ENCODE measurements at regions not wholly inside any gene's neighbourhood (a gene's known extent, or its start where the extent isn't known, plus 50 kb on each side); places are given as distances from the start of the nearest gene placed in this dataset.
A peak's percentile ranks its signal among the peaks of the same experiment; 100 is the strongest.
"Not testable (repeated sequence)": the region's sequence is repeated elsewhere in the genome, so short reads cannot be mapped to it uniquely, and the experiment has no call there.

- intact Hi-C loops (cut with DNase I): no loop called here
- DNase-seq: no peak
Observed at GRCh38 chr5:63247651-63248050, 669.0 kb downstream of the LRRC70 start.

- no peak for DNase-seq
- intact Hi-C loops (cut with DNase I): no loop called here
Observed at GRCh38 chr5:63245271-63245670, 666.7 kb downstream of the LRRC70 start.

GRCh38 chr5:63240063-63240755 lies 661.6 kb downstream of the LRRC70 start:
- intact Hi-C loops (cut with DNase I): no loop called here
- no peak for DNase-seq

- intact Hi-C loops (cut with DNase I): no loop called here
- DNase-seq: no peak
Observed at GRCh38 chr5:63233911-63234310, 655.3 kb downstream of the LRRC70 start.

GRCh38 chr5:63233361-63233760 lies 654.7 kb downstream of the LRRC70 start:
- intact Hi-C loops (cut with DNase I): no loop called here
- DNase-seq: peak in 8 of 42 donors; percentile 3 to 39 (median 15)

GRCh38 chr5:63230754-63231153 lies 652.1 kb downstream of the LRRC70 start:
- intact Hi-C loops (cut with DNase I): no loop called here
- no peak for DNase-seq

- no peak for DNase-seq
- intact Hi-C loops (cut with DNase I): no loop called here
Observed at GRCh38 chr5:63228154-63228553, 649.5 kb downstream of the LRRC70 start.

- intact Hi-C loops (cut with DNase I): no loop called here
- no peak for DNase-seq
Observed at GRCh38 chr5:63220244-63220643, 641.6 kb downstream of the LRRC70 start.

- intact Hi-C loops (cut with DNase I): no loop called here
- no peak for DNase-seq
Observed at GRCh38 chr5:63217422-63217821, 638.8 kb downstream of the LRRC70 start.

- no peak for DNase-seq
- intact Hi-C loops (cut with DNase I): no loop called here
Observed at GRCh38 chr5:63213256-63213655, 634.6 kb downstream of the LRRC70 start.

- DNase-seq: peak in 3 of 42 donors; percentile 2 to 36 (median 6)
- intact Hi-C loops (cut with DNase I): no loop called here
Observed at GRCh38 chr5:63211448-63212132, 633.0 kb downstream of the LRRC70 start.

- intact Hi-C loops (cut with DNase I): no loop called here
Observed at GRCh38 chr5:63205976-63206375, 627.4 kb downstream of the LRRC70 start.

GRCh38 chr5:63201738-63202137 lies 623.1 kb downstream of the LRRC70 start:
- no peak for DNase-seq
- intact Hi-C loops (cut with DNase I): no loop called here

More at GRCh38 chr5:63205976-63206375, 627.4 kb downstream of the LRRC70 start:
- DNase-seq: no peak

- intact Hi-C loops (cut with DNase I): no loop called here
- no peak for DNase-seq
Observed at GRCh38 chr5:63194126-63194525, 615.5 kb downstream of the LRRC70 start.

- DNase-seq; intact Hi-C loops (cut with DNase I): not testable (repeated sequence)
Observed at GRCh38 chr5:63180190-63180589, 601.6 kb downstream of the LRRC70 start.

- DNase-seq: no peak
- intact Hi-C loops (cut with DNase I): no loop called here
Observed at GRCh38 chr5:63175850-63176249, 597.2 kb downstream of the LRRC70 start.

GRCh38 chr5:63170486-63170885 lies 591.9 kb downstream of the LRRC70 start:
- DNase-seq: no peak
- intact Hi-C loops (cut with DNase I): no loop called here

- peak in 1 of 42 donors; percentile 11 for DNase-seq
- intact Hi-C loops (cut with DNase I): no loop called here
Observed at GRCh38 chr5:63164838-63165535, 586.4 kb downstream of the LRRC70 start.

- no peak for DNase-seq
- intact Hi-C loops (cut with DNase I): no loop called here
Observed at GRCh38 chr5:63164339-63164738, 585.7 kb downstream of the LRRC70 start.

GRCh38 chr5:63155310-63155631 lies 576.7 kb downstream of the LRRC70 start:
- intact Hi-C loops (cut with DNase I): no loop called here
- DNase-seq: no peak

All from head of caudate nucleus (tissue), 42 donors.